ENCODE measurements at regions not wholly inside any gene's neighbourhood (a gene's known extent, or its start where the extent isn't known, plus 50 kb on each side); places are given as distances from the start of the nearest gene placed in this dataset.
A peak's percentile ranks its signal among the peaks of the same experiment; 100 is the strongest.

- no peak for DNase-seq (ENCODE audit: low read depth in 4 of 4, low spot score in 3 of 4)
Observed at GRCh38 chr11:92879086-92879485, 90.4 kb upstream of the MTNR1B start.

GRCh38 chr11:92880381-92880780, 89.1 kb upstream of the MTNR1B start:
- no peak for DNase-seq (ENCODE audit: low read depth in 4 of 4, low spot score in 3 of 4)

GRCh38 chr11:92881940-92882450, 87.5 kb upstream of the MTNR1B start:
- DNase-seq (ENCODE audit: low read depth in 4 of 4, low spot score in 3 of 4): no peak

GRCh38 chr11:92882828-92883611, 86.4 kb upstream of the MTNR1B start:
- no peak for DNase-seq (ENCODE audit: low read depth in 4 of 4, low spot score in 3 of 4)

GRCh38 chr11:92885600-92885999, 83.9 kb upstream of the MTNR1B start:
- no peak for DNase-seq (ENCODE audit: low read depth in 4 of 4, low spot score in 3 of 4)

GRCh38 chr11:92886243-92886905, 83.1 kb upstream of the MTNR1B start:
- peak; percentile 55 to 73 (median 64) for DNase-seq (ENCODE audit: low read depth in 4 of 4, low spot score in 3 of 4)

- DNase-seq (ENCODE audit: low read depth in 4 of 4, low spot score in 3 of 4): no peak
Observed at GRCh38 chr11:92888696-92889095, 80.8 kb upstream of the MTNR1B start.

- DNase-seq (ENCODE audit: low read depth in 4 of 4, low spot score in 3 of 4): no peak
Observed at GRCh38 chr11:92890846-92891245, 78.6 kb upstream of the MTNR1B start.

- no peak for DNase-seq (ENCODE audit: low read depth in 4 of 4, low spot score in 3 of 4)
Observed at GRCh38 chr11:92892802-92893684, 76.4 kb upstream of the MTNR1B start.

- DNase-seq (ENCODE audit: low read depth in 4 of 4, low spot score in 3 of 4): no peak
Observed at GRCh38 chr11:92894197-92894596, 75.3 kb upstream of the MTNR1B start.

- no peak for DNase-seq (ENCODE audit: low read depth in 4 of 4, low spot score in 3 of 4)
Observed at GRCh38 chr11:92897487-92897886, 72.0 kb upstream of the MTNR1B start.

GRCh38 chr11:92902417-92902816, 67.0 kb upstream of the MTNR1B start:
- DNase-seq (ENCODE audit: low read depth in 4 of 4, low spot score in 3 of 4): no peak

- DNase-seq (ENCODE audit: low read depth in 4 of 4, low spot score in 3 of 4): no peak
Observed at GRCh38 chr11:92907671-92908070, 61.8 kb upstream of the MTNR1B start.

GRCh38 chr11:92909214-92909613, 60.2 kb upstream of the MTNR1B start:
- no peak for DNase-seq (ENCODE audit: low read depth in 4 of 4, low spot score in 3 of 4)

- no peak for DNase-seq (ENCODE audit: low read depth in 4 of 4, low spot score in 3 of 4)
Observed at GRCh38 chr11:92911478-92911877, 58.0 kb upstream of the MTNR1B start.

GRCh38 chr11:92915551-92915950, 53.9 kb upstream of the MTNR1B start:
- no peak for DNase-seq (ENCODE audit: low read depth in 4 of 4, low spot score in 3 of 4)

GRCh38 chr11:92916299-92916698, 53.2 kb upstream of the MTNR1B start:
- no peak for DNase-seq (ENCODE audit: low read depth in 4 of 4, low spot score in 3 of 4)

GRCh38 chr11:92917927-92918326, 51.5 kb upstream of the MTNR1B start:
- DNase-seq (ENCODE audit: low read depth in 4 of 4, low spot score in 3 of 4): no peak

- no peak for DNase-seq (ENCODE audit: low read depth in 4 of 4, low spot score in 3 of 4)
Observed at GRCh38 chr11:92919048-92919447, 50.4 kb upstream of the MTNR1B start.
